Stimulated activated CD4-positive, alpha-beta T cell treated with anti-CD3 and anti-CD28 coated beads, TNF-alpha, amount 100 ng/mL, for 24 hours (primary cell): ENCODE measurements at regions not wholly inside any gene's neighbourhood (a gene's known extent, or its start where the extent isn't known, plus 50 kb on each side); places are given as distances from the start of the nearest gene placed in this dataset.

ENCODE experiments used
- DNase-seq, 3 experiments: peaks; one replicate each; pipeline ENCODE4 v3.0.0-alpha.2; 2020; ENCODE audit warnings: low read depth in 3 of 3

- no peak for DNase-seq
Observed at GRCh38 chr5:166370928-166371690, 1920.3 kb upstream of the WWC1 start.

GRCh38 chr5:166373817-166374216 lies 1917.6 kb upstream of the WWC1 start:
- DNase-seq = no peak

- DNase-seq = no peak
Observed at GRCh38 chr5:166377756-166378155, 1913.7 kb upstream of the WWC1 start.

- DNase-seq = no peak
Observed at GRCh38 chr5:166379517-166379916, 1911.9 kb upstream of the WWC1 start.

GRCh38 chr5:166382031-166382430 lies 1909.4 kb upstream of the WWC1 start:
- DNase-seq = no peak

- DNase-seq = no peak
Observed at GRCh38 chr5:166398131-166398530, 1893.3 kb upstream of the WWC1 start.

GRCh38 chr5:166399781-166400180 lies 1891.7 kb upstream of the WWC1 start:
- DNase-seq = no peak

GRCh38 chr5:166401391-166401790 lies 1890.1 kb upstream of the WWC1 start:
- no peak for DNase-seq

GRCh38 chr5:166412191-166412590 lies 1879.3 kb upstream of the WWC1 start:
- DNase-seq = no peak

GRCh38 chr5:166427211-166427610 lies 1864.2 kb upstream of the WWC1 start:
- DNase-seq = no peak

GRCh38 chr5:166428264-166428803 lies 1863.1 kb upstream of the WWC1 start:
- no peak for DNase-seq

GRCh38 chr5:166430491-166431319 lies 1860.7 kb upstream of the WWC1 start:
- DNase-seq = no peak

- no peak for DNase-seq
Observed at GRCh38 chr5:166431456-166431855, 1860.0 kb upstream of the WWC1 start.

GRCh38 chr5:166433679-166434078 lies 1857.8 kb upstream of the WWC1 start:
- DNase-seq = no peak

GRCh38 chr5:166436872-166437271 lies 1854.6 kb upstream of the WWC1 start:
- no peak for DNase-seq

GRCh38 chr5:166486348-166486747 lies 1805.1 kb upstream of the WWC1 start:
- DNase-seq = no peak

- DNase-seq = no peak
Observed at GRCh38 chr5:166488560-166488959, 1802.9 kb upstream of the WWC1 start.

- no peak for DNase-seq
Observed at GRCh38 chr5:166493040-166493439, 1798.4 kb upstream of the WWC1 start.

- no peak for DNase-seq
Observed at GRCh38 chr5:166493612-166494011, 1797.8 kb upstream of the WWC1 start.

- DNase-seq = no peak
Observed at GRCh38 chr5:166497496-166498104, 1793.8 kb upstream of the WWC1 start.

- DNase-seq = no peak
Observed at GRCh38 chr5:166499447-166500240, 1791.8 kb upstream of the WWC1 start.

GRCh38 chr5:166503506-166503905 lies 1787.9 kb upstream of the WWC1 start:
- DNase-seq = no peak
